GM12878 (cell line): ENCODE measurements at regions not wholly inside any gene's neighbourhood (a gene's known extent, or its start where the extent isn't known, plus 50 kb on each side); places are given as distances from the start of the nearest gene placed in this dataset.

Experiments used
- ATAC-seq: fragments of 200-7000 bp; cut with Tn5 transposase; 3 replicates; pipeline ENCODE4 v1.9.1; 2020; ENCODE audit warnings: mild to moderate bottlenecking, moderate library complexity
- BruUV-seq: library from RNA; stranded (reverse); fragments of 400-500 nt; replicated peaks from 2 replicates; lab custom pipeline; 2021; lab: Mats Ljungman, UMichigan
- CTCF ChIA-PET: fragments of 300-600 bp; sonication (Branson Sonifier 250); formaldehyde crosslinking; extraction: SDS; loops from one replicate; lab custom pipeline; 2021; ENCODE audit warnings: inconsistent platforms; lab: Yijun Ruan, JAX
- POLR2A ChIA-PET: fragments of 350-600 bp; formaldehyde crosslinking; extraction: SDS; loops from one replicate; lab custom pipeline; 2021; ENCODE audit warnings: inconsistent platforms; lab: Charles Lee
- RAD21 ChIA-PET: fragments of 300-600 bp; sonication (Branson Sonifier 250); formaldehyde crosslinking; loops from one replicate; lab custom pipeline; 2023; ENCODE audit warnings: antibody characterized with exemption; ENCODE audit not compliant: unreplicated experiment; lab: Charles Lee
- SMC1A ChIA-PET: fragments of 300-600 bp; sonication (Branson Sonifier 250); formaldehyde crosslinking; loops from one replicate; lab custom pipeline; 2023; ENCODE audit not compliant: unreplicated experiment, uncharacterized antibody; lab: Charles Lee
- DNase-seq: peaks from one replicate; pipeline ENCODE4 v3.0.0-alpha.2; 2011; ENCODE audit warnings: low read depth, low spot score
- FAIRE-seq: peaks from 3 replicates; lab custom pipeline; 2011; peaks lifted over from hg19 to GRCh38; lab: Jason Lieb, UNC
- H2AFZ ChIP-seq: 2 replicates; pipeline ENCODE4 v1.6.0; 2011; ENCODE audit warnings: low read depth, low read length, control low read depth; ENCODE audit not compliant: control insufficient read depth
- H3K27ac ChIP-seq: 2 replicates; pipeline ENCODE4 v1.5.1; 2011; ENCODE audit warnings: control low read depth; ENCODE audit not compliant: control insufficient read depth, insufficient read depth
- H3K27me3 ChIP-seq, 2 experiments: replicated peaks in 1 of 2; 2 replicates each; pipeline versions ENCODE4 v1.6.0 to v1.6.1; 2011; ENCODE audit warnings: low read length in 1 of 2; ENCODE audit not compliant: control insufficient read depth in 2 of 2, insufficient read depth in 2 of 2
- H3K36me3 ChIP-seq, 2 experiments: 2 replicates each; pipeline ENCODE4 v1.5.1; 2011; ENCODE audit warnings: low read length in 1 of 2; ENCODE audit not compliant: control insufficient read depth in 2 of 2, insufficient read depth in 2 of 2
- H3K4me1 ChIP-seq: 2 replicates; pipeline ENCODE4 v1.6.1; 2011; ENCODE audit warnings: mild to moderate bottlenecking, low read length, moderate library complexity, mixed read lengths; ENCODE audit not compliant: control insufficient read depth, insufficient read depth
- H3K4me2 ChIP-seq: 2 replicates; pipeline ENCODE4 v1.6.0; 2011; ENCODE audit warnings: control low read depth; ENCODE audit not compliant: control insufficient read depth, insufficient read depth
- H3K4me3 ChIP-seq: fragments of 200-600 bp; sonication (generic); 2 replicates; pipeline ENCODE4 v1.5.1; 2016
- H3K79me2 ChIP-seq: 2 replicates; pipeline ENCODE4 v1.6.0; 2011; ENCODE audit warnings: low read length; ENCODE audit not compliant: control insufficient read depth, insufficient read depth
- H3K9ac ChIP-seq: 2 replicates; pipeline ENCODE4 v1.8.0; 2011; ENCODE audit warnings: low read length, control low read depth, mixed read lengths; ENCODE audit not compliant: control insufficient read depth, insufficient read depth
- H3K9me3 ChIP-seq: replicated peaks from 3 replicates; pipeline ENCODE4 v1.5.1; 2011; ENCODE audit warnings: mild to moderate bottlenecking, low read length; ENCODE audit not compliant: control insufficient read depth, insufficient read depth
- H4K20me1 ChIP-seq: 2 replicates; pipeline ENCODE4 v1.6.0; 2011; ENCODE audit not compliant: control insufficient read depth, insufficient read depth
- ESRRA ChIP-seq: IDR thresholded peaks from 2 replicates; pipeline ENCODE4 v1.6.1; 2012; ENCODE audit warnings: mild to moderate bottlenecking, low read length, improper control_type of control experiment
- KAT2A ChIP-seq: conservative IDR thresholded peaks from 2 replicates; pipeline ENCODE4 v1.6.1; 2011; ENCODE audit warnings: low read depth, low read length; ENCODE audit not compliant: control insufficient read depth
- TBL1XR1 ChIP-seq: IDR thresholded peaks from 2 replicates; pipeline ENCODE4 v1.6.1; 2012; ENCODE audit warnings: low read depth, low read length, improper control_type of control experiment
- TCF12 ChIP-seq: IDR thresholded peaks from 2 replicates; pipeline ENCODE4 v1.6.1; 2011; ENCODE audit warnings: low read depth, mild to moderate bottlenecking, low read length
- WGBS: methylation state at CpG from one replicate; pipeline ENCODE4 v1.1.6; 2016; ENCODE audit warnings: low lambda C conversion rate; ENCODE audit not compliant: insufficient replicate concordance, insufficient coverage; ENCODE audit errors: missing lambda C conversion rate; 5-methylcytosine and 5-hydroxymethylcytosine counted together
- in situ Hi-C: fragments of 300-500 bp; cut with MboI; formaldehyde crosslinking; loops from 9 replicates; pipeline ENCODE4 v1.14.3; 2018; ENCODE audit warnings: mixed read lengths
- intact Hi-C: fragments of 100-400 bp; cut with micrococcal nuclease; formaldehyde crosslinking; loops from one replicate; pipeline ENCODE4 v1.14.2; 2022; ENCODE audit not compliant: unreplicated experiment
- TF ChIP-seq, protein P1 (sequence below): IDR thresholded peaks from 2 replicates; pipeline ENCODE4 v1.6.1; 2012; ENCODE audit warnings: mild to moderate bottlenecking, low read depth, low read length
- TF ChIP-seq, protein P2 (sequence below): IDR thresholded peaks from 2 replicates; pipeline ENCODE4 v1.6.1; 2012; ENCODE audit warnings: low read depth, low read length, improper control_type of control experiment
- TF ChIP-seq, protein P3 (sequence below): fragments of 450-650 bp; IDR thresholded peaks from 2 replicates; pipeline ENCODE4 v1.6.1; 2017; ENCODE audit warnings: mild to moderate bottlenecking, moderate library complexity
- TF ChIP-seq, protein P4 (sequence below): IDR thresholded peaks from 2 replicates; pipeline ENCODE4 v1.6.1; 2012; ENCODE audit warnings: low read depth, low read length, improper control_type of control experiment

DNA sequence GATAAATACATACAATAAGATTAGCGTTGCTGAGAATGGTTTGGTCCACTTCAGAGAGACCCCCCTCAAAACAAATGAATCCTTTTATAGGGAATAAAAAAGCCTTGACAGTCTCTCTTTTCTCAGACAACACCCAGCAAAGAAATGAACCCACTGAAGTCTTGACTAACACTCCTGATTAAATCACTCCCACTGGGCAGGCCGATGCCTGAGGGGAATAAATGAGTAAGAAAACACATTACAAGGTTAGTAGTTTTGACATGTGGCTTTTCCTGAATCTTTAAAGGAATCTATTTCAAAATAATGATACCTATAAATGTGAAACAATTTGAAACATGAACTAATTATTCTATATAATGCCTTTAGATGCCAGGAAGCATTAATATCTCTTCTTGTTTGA, 146.9 kb upstream of the POGK start:
- ChIA-PET SMC1A (no interaction called here), POLR2A (no interaction called here)
- no peaks in the 10 kb centered on the region for H4K20me1 ChIP-seq
- H3K27me3 ChIP-seq, result no peaks in the 10 kb centered on the region
- in situ Hi-C loops, result no loop called here
- H3K4me3 ChIP-seq, result no peak overlapping the region
- no peak overlapping the region for H2AFZ ChIP-seq
- H3K36me3 ChIP-seq, result no peaks in the 10 kb centered on the region
- DNase-seq, result no peak
- intact Hi-C loops, result no loop called here
- TF ChIP-seq, protein P1, sequence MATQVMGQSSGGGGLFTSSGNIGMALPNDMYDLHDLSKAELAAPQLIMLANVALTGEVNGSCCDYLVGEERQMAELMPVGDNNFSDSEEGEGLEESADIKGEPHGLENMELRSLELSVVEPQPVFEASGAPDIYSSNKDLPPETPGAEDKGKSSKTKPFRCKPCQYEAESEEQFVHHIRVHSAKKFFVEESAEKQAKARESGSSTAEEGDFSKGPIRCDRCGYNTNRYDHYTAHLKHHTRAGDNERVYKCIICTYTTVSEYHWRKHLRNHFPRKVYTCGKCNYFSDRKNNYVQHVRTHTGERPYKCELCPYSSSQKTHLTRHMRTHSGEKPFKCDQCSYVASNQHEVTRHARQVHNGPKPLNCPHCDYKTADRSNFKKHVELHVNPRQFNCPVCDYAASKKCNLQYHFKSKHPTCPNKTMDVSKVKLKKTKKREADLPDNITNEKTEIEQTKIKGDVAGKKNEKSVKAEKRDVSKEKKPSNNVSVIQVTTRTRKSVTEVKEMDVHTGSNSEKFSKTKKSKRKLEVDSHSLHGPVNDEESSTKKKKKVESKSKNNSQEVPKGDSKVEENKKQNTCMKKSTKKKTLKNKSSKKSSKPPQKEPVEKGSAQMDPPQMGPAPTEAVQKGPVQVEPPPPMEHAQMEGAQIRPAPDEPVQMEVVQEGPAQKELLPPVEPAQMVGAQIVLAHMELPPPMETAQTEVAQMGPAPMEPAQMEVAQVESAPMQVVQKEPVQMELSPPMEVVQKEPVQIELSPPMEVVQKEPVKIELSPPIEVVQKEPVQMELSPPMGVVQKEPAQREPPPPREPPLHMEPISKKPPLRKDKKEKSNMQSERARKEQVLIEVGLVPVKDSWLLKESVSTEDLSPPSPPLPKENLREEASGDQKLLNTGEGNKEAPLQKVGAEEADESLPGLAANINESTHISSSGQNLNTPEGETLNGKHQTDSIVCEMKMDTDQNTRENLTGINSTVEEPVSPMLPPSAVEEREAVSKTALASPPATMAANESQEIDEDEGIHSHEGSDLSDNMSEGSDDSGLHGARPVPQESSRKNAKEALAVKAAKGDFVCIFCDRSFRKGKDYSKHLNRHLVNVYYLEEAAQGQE, result no peak
- TF ChIP-seq ESRRA, result no peak
- TF ChIP-seq, all 136 proteins: peak for 0
- no peak overlapping the region for H3K27ac ChIP-seq
- ATAC-seq (no peak), FAIRE-seq (no peak)
- no peak overlapping the region for H3K9ac ChIP-seq
- CTCF ChIA-PET, result no interaction called here
- H3K79me2 ChIP-seq, result no peaks in the 10 kb centered on the region
- no peaks in the 10 kb centered on the region for H3K9me3 ChIP-seq
- no peak overlapping the region for H3K4me2 ChIP-seq
- BruUV-seq, result no TSS peak
- no peaks in the 10 kb centered on the region for H3K4me1 ChIP-seq
- 23% methylated on average over 2 of the region's 2 CpGs for WGBS
- RAD21 ChIA-PET, result no interaction called here

DNA sequence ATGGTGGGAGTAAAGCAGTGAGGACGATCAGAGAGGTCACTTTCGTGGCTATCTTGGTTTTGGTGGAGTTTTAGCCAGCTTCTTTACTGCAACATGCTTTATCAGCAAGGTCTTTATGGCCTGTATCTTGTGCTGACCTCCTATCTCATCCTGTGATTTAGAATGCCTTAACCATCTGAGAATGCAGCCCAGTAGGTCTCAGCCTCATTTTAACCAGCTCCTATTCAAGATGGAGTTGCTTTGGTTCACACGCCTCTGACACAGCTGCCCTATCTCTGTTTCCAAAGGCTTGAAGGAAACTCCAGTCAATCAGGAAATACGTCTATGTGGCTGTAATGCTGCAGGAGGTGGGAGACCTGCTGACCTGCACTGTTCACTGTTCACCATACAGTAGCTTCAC, 146.1 kb upstream of the POGK start:
- ChIA-PET RAD21 (no interaction called here), POLR2A (no interaction called here), CTCF (no interaction called here), SMC1A (no interaction called here)
- ATAC-seq (no peak), DNase-seq (no peak), FAIRE-seq (no peak)
- H3K9me3 ChIP-seq, result no peaks in the 10 kb centered on the region
- H3K27ac ChIP-seq, result no peak overlapping the region
- H3K4me3 ChIP-seq, result no peak overlapping the region
- H3K27me3 ChIP-seq, result no peaks in the 10 kb centered on the region
- no peak overlapping the region for H3K9ac ChIP-seq
- BruUV-seq, result no TSS peak
- H2AFZ ChIP-seq, result no peak overlapping the region
- H3K4me1 ChIP-seq, result no peaks in the 10 kb centered on the region
- intact Hi-C loops, result no loop called here
- H3K79me2 ChIP-seq, result no peaks in the 10 kb centered on the region
- in situ Hi-C loops, result no loop called here
- WGBS, result 2% methylated on average over 4 of the region's 4 CpGs
- no peaks in the 10 kb centered on the region for H3K36me3 ChIP-seq
- no peaks in the 10 kb centered on the region for H4K20me1 ChIP-seq
- no peak overlapping the region for H3K4me2 ChIP-seq
- no peak for TF ChIP-seq TCF12
- TF ChIP-seq, protein P2, sequence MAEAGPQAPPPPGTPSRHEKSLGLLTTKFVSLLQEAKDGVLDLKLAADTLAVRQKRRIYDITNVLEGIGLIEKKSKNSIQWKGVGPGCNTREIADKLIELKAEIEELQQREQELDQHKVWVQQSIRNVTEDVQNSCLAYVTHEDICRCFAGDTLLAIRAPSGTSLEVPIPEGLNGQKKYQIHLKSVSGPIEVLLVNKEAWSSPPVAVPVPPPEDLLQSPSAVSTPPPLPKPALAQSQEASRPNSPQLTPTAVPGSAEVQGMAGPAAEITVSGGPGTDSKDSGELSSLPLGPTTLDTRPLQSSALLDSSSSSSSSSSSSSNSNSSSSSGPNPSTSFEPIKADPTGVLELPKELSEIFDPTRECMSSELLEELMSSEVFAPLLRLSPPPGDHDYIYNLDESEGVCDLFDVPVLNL, result no peak
- TF ChIP-seq KAT2A, result no peak
- no peak for TF ChIP-seq TBL1XR1
- TF ChIP-seq, protein P3, sequence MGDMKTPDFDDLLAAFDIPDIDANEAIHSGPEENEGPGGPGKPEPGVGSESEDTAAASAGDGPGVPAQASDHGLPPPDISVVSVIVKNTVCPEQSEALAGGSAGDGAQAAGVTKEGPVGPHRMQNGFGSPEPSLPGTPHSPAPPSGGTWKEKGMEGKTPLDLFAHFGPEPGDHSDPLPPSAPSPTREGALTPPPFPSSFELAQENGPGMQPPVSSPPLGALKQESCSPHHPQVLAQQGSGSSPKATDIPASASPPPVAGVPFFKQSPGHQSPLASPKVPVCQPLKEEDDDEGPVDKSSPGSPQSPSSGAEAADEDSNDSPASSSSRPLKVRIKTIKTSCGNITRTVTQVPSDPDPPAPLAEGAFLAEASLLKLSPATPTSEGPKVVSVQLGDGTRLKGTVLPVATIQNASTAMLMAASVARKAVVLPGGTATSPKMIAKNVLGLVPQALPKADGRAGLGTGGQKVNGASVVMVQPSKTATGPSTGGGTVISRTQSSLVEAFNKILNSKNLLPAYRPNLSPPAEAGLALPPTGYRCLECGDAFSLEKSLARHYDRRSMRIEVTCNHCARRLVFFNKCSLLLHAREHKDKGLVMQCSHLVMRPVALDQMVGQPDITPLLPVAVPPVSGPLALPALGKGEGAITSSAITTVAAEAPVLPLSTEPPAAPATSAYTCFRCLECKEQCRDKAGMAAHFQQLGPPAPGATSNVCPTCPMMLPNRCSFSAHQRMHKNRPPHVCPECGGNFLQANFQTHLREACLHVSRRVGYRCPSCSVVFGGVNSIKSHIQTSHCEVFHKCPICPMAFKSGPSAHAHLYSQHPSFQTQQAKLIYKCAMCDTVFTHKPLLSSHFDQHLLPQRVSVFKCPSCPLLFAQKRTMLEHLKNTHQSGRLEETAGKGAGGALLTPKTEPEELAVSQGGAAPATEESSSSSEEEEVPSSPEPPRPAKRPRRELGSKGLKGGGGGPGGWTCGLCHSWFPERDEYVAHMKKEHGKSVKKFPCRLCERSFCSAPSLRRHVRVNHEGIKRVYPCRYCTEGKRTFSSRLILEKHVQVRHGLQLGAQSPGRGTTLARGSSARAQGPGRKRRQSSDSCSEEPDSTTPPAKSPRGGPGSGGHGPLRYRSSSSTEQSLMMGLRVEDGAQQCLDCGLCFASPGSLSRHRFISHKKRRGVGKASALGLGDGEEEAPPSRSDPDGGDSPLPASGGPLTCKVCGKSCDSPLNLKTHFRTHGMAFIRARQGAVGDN, result no peak
- TF ChIP-seq, protein P4, sequence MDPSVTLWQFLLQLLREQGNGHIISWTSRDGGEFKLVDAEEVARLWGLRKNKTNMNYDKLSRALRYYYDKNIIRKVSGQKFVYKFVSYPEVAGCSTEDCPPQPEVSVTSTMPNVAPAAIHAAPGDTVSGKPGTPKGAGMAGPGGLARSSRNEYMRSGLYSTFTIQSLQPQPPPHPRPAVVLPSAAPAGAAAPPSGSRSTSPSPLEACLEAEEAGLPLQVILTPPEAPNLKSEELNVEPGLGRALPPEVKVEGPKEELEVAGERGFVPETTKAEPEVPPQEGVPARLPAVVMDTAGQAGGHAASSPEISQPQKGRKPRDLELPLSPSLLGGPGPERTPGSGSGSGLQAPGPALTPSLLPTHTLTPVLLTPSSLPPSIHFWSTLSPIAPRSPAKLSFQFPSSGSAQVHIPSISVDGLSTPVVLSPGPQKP, result no peak
